Colonic mucosa (tissue), 4 donors: ENCODE measurements at regions not wholly inside any gene's neighbourhood (a gene's known extent, or its start where the extent isn't known, plus 50 kb on each side); places are given as distances from the start of the nearest gene placed in this dataset.

ENCODE experiments used
- DNase-seq: peaks from one replicate; pipeline ENCODE4 v3.0.0-alpha.2; 2020
- H3K27ac ChIP-seq: fragments of 200-600 bp; one replicate; pipeline ENCODE4 v1.8.0; 2021
- H3K27me3 ChIP-seq: fragments of 200-600 bp; one replicate; pipeline ENCODE4 v1.8.0; 2021
- H3K36me3 ChIP-seq: fragments of 200-600 bp; one replicate; pipeline ENCODE4 v1.8.0; 2021
- H3K4me1 ChIP-seq: fragments of 200-600 bp; one replicate; pipeline ENCODE4 v1.8.0; 2021; ENCODE audit warnings: mild to moderate bottlenecking
- H3K4me3 ChIP-seq: fragments of 200-600 bp; one replicate; pipeline ENCODE4 v1.8.0; 2021
- H3K9ac ChIP-seq, 2 donors: one replicate each; pipeline ENCODE4 v1.7.0; 2013; ENCODE audit warnings: control low read depth in 2 of 2, low read depth in 2 of 2, low read length in 2 of 2
- H3K9me3 ChIP-seq: fragments of 200-600 bp; one replicate; pipeline ENCODE4 v1.8.0; 2021
- intact Hi-C: fragments of 100-400 bp; cut with DNase I; formaldehyde crosslinking; loops from one replicate; pipeline ENCODE4 v1.14.1; 2022
- TF ChIP-seq, protein P1 (sequence below): fragments of 200-600 bp; IDR thresholded peaks from one replicate; pipeline ENCODE4 v1.8.0; 2022; ENCODE audit warnings: antibody characterized with exemption, mild to moderate bottlenecking
- donor health status: healthy.
- donor health status: DM: no; HTN: no; CAD: no.
- donor health status: DM: no; HTN: no; CAD: no.

DNA sequence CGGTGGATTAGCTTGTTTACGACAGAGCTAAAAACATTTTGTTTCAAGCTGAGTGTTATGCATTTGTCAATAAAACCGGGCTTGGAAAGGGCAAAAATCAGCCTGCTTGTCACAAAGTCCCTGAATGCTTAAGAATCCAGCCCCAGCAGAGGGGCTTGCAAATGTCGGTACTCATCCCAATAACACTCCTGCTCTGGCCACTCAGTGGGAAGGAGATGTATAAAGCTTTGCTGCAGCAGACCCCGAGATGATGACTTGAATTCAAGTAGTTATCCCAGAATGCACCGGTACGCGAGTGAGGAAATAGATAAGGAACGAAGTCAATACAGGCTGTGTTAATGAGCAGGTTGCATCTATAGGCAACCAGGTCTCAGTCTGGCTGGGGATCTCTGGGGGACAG is 662.3 kb downstream of the CCSER2 start:
- DNase-seq: no peak
- Histone ChIP-seq H3K36me3 (no peaks in the 10 kb centered on the region), H3K4me1 (no peaks in the 10 kb centered on the region), H3K9ac (no peak overlapping the region), H3K27me3 (no peaks in the 10 kb centered on the region), H3K9me3 (no peaks in the 10 kb centered on the region), H3K4me3 (no peak overlapping the region), H3K27ac (no peak overlapping the region)
- TF ChIP-seq, protein P1, sequence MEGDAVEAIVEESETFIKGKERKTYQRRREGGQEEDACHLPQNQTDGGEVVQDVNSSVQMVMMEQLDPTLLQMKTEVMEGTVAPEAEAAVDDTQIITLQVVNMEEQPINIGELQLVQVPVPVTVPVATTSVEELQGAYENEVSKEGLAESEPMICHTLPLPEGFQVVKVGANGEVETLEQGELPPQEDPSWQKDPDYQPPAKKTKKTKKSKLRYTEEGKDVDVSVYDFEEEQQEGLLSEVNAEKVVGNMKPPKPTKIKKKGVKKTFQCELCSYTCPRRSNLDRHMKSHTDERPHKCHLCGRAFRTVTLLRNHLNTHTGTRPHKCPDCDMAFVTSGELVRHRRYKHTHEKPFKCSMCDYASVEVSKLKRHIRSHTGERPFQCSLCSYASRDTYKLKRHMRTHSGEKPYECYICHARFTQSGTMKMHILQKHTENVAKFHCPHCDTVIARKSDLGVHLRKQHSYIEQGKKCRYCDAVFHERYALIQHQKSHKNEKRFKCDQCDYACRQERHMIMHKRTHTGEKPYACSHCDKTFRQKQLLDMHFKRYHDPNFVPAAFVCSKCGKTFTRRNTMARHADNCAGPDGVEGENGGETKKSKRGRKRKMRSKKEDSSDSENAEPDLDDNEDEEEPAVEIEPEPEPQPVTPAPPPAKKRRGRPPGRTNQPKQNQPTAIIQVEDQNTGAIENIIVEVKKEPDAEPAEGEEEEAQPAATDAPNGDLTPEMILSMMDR: no peak
- intact Hi-C loops: no loop called here

DNA sequence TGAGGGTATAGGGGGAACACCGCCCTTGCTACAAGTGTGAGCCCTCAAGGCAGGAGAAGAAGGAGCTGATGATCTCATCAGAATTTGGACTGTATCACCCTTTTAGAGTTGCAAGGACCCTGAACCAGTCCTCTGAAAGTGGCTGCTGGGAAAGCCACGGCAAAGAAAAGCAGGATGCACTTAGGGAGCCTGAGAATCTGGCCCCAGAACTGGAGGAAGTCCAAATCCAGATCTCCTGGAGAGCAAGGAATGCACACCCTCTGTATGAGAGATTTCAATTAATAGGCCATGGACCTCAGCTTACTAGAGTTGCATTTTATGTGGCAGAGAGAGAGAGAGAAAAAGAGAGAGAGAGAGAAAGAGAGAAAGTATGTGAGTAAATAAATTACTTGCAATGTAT is 662.9 kb downstream of the CCSER2 start:
- no peaks in the 10 kb centered on the region for H3K36me3 ChIP-seq
- intact Hi-C loops: no loop called here
- H3K4me3 ChIP-seq: no peak overlapping the region
- no peak for DNase-seq
- H3K27me3 ChIP-seq: no peaks in the 10 kb centered on the region
- no peak overlapping the region for H3K27ac ChIP-seq
- no peak overlapping the region for H3K9ac ChIP-seq
- TF ChIP-seq, protein P1: no peak
- no peaks in the 10 kb centered on the region for H3K9me3 ChIP-seq
- H3K4me1 ChIP-seq: no peaks in the 10 kb centered on the region

DNA sequence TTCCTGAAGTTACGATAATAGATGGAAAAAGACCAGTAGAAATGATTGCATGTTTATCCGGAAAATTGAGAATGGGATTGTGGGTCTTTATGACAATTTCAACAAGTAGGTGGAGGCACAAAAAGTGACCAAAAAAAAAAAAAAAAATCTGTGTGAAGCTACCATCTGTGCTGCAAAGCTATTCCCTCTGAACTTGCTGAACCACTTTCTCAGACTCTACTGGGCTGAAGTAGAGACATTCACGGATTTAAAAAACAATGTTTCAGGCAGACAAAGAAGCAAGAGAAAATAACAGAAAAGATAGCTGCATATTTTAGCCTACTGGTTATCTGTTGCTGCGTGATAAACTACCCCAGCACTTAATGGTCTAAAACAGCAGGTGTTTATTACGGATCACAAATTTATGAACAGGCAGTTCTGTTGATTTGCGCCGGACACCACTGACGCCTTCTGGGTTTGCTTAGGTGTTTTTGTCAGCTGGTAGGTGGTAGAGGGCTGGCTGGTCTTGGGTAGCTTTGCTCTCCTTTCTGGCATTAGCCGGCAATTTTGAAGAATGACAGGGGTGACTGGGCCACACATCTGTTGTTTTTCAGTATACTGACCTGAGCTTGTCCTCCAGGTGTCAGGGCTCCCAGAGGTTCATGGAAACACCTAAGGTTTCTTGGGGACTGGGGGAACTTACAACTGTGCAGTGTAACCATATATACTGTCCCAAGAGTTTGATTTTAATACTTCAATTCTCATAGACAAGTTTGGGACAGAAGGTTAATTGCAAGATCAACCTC is 665.1 kb downstream of the CCSER2 start:
- no peaks in the 10 kb centered on the region for H3K27me3 ChIP-seq
- no peaks in the 10 kb centered on the region for H3K4me1 ChIP-seq
- no peaks in the 10 kb centered on the region for H3K36me3 ChIP-seq
- no peak for DNase-seq
- no peak overlapping the region for H3K9ac ChIP-seq
- H3K27ac ChIP-seq: no peak overlapping the region
- intact Hi-C loops: no loop called here
- H3K4me3 ChIP-seq: no peak overlapping the region
- TF ChIP-seq, protein P1: no peak
- H3K9me3 ChIP-seq: no peaks in the 10 kb centered on the region

DNA sequence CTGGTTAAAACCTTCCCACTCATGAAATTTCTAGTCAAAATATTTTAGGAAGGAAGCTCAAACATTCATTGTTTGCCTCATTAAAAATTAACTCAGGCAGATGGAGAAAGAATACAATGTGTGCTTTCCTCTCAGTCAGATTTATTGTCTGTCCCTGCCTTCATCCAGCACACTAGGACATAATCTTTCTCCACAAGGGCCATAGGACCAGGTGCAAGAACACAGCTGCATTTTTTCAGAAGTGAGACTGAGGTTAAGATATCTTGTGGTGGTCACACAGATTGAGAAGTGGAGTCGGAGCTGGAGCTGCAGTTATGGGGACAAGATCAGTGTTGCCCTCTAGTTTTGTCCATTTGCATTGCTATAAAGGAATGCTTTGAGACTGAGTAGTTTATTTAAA is 666.3 kb downstream of the CCSER2 start:
- no peaks in the 10 kb centered on the region for H3K9me3 ChIP-seq
- H3K4me1 ChIP-seq: no peaks in the 10 kb centered on the region
- TF ChIP-seq, protein P1: no peak
- DNase-seq: no peak
- H3K4me3 ChIP-seq: no peak overlapping the region
- H3K27ac ChIP-seq: no peak overlapping the region
- no peaks in the 10 kb centered on the region for H3K27me3 ChIP-seq
- intact Hi-C loops: no loop called here
- no peak overlapping the region for H3K9ac ChIP-seq
- H3K36me3 ChIP-seq: no peaks in the 10 kb centered on the region

DNA sequence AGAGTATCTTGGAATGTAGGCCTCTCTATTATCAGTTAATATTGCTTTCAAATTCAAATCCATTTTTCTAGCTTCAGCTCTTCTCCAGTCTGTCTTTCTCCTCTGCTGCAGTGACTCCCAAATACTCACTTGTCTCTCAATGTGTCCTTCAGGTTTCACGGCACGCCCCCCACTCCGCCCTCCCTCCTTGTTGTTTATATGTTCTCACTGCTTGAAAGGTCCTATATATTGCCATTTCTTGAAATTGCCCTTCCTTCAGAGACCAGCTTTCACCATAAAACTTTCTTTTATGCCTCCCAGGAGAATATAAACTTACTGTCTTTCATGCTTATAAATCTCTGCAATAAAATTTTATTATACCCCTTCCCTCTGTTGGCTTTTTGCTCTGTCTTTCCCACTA is 668.2 kb downstream of the CCSER2 start:
- TF ChIP-seq, protein P1: no peak
- no peak overlapping the region for H3K9ac ChIP-seq
- H3K9me3 ChIP-seq: no peaks in the 10 kb centered on the region
- DNase-seq: peak; percentile 46
- H3K27me3 ChIP-seq: no peaks in the 10 kb centered on the region
- no peak overlapping the region for H3K4me3 ChIP-seq
- no peak overlapping the region for H3K27ac ChIP-seq
- no peaks in the 10 kb centered on the region for H3K4me1 ChIP-seq
- intact Hi-C loops: no loop called here
- H3K36me3 ChIP-seq: no peaks in the 10 kb centered on the region
